GM18519 (cell line): ENCODE measurements at regions not wholly inside any gene's neighbourhood (a gene's known extent, or its start where the extent isn't known, plus 50 kb on each side); places are given as distances from the start of the nearest gene placed in this dataset.

ENCODE experiments used
- ATAC-seq: cut with Tn5 transposase; IDR thresholded peaks from one replicate; pipeline ENCODE4 v1.9.1; 2021; ENCODE audit warnings: mild to moderate bottlenecking, moderate library complexity; ENCODE audit not compliant: unreplicated experiment, low FRiP score

- ATAC-seq: no peak
These were observed 289.1 kb downstream of the ZNF516 start for GRCh38 chr18:76205906-76206305.

- no peak for ATAC-seq
These were observed 291.5 kb downstream of the ZNF516 start for GRCh38 chr18:76203552-76203951.

GRCh38 chr18:76202322-76202721, 292.7 kb downstream of the ZNF516 start:
- ATAC-seq: no peak

- no peak for ATAC-seq
These were observed 299.4 kb downstream of the ZNF516 start for GRCh38 chr18:76195601-76196000.

GRCh38 chr18:76188097-76188496, 306.9 kb downstream of the ZNF516 start:
- ATAC-seq: no peak

- ATAC-seq: no peak
These were observed 315.8 kb downstream of the ZNF516 start for GRCh38 chr18:76179257-76179656.

- ATAC-seq: no peak
These were observed 317.9 kb downstream of the ZNF516 start for GRCh38 chr18:76177160-76177559.

GRCh38 chr18:76174451-76174850, 320.6 kb downstream of the ZNF516 start:
- no peak for ATAC-seq

GRCh38 chr18:76169733-76170132, 325.3 kb downstream of the ZNF516 start:
- ATAC-seq: no peak

- ATAC-seq: no peak
These were observed 327.0 kb downstream of the ZNF516 start for GRCh38 chr18:76167845-76168621.

GRCh38 chr18:76167410-76167809, 327.6 kb downstream of the ZNF516 start:
- ATAC-seq: no peak

GRCh38 chr18:76162886-76163285, 332.2 kb downstream of the ZNF516 start:
- no peak for ATAC-seq

GRCh38 chr18:76161983-76162382, 333.1 kb downstream of the ZNF516 start:
- no peak for ATAC-seq

- no peak for ATAC-seq
These were observed 341.4 kb downstream of the ZNF516 start for GRCh38 chr18:76153691-76154090.

GRCh38 chr18:76149734-76150133, 345.3 kb downstream of the ZNF516 start:
- no peak for ATAC-seq

GRCh38 chr18:76149284-76149683, 345.8 kb downstream of the ZNF516 start:
- no peak for ATAC-seq

GRCh38 chr18:76145521-76146376, 349.3 kb downstream of the ZNF516 start:
- no peak for ATAC-seq

GRCh38 chr18:76144844-76145243, 350.2 kb downstream of the ZNF516 start:
- ATAC-seq: no peak

- no peak for ATAC-seq
These were observed 352.4 kb downstream of the ZNF516 start for GRCh38 chr18:76142611-76143010.

GRCh38 chr18:76139844-76140243, 355.2 kb downstream of the ZNF516 start:
- no peak for ATAC-seq

GRCh38 chr18:76137216-76137615, 357.8 kb downstream of the ZNF516 start:
- no peak for ATAC-seq

- no peak for ATAC-seq
These were observed 358.3 kb downstream of the ZNF516 start for GRCh38 chr18:76136701-76137100.
